22Rv1 (cell line): ENCODE measurements at regions not wholly inside any gene's neighbourhood (a gene's known extent, or its start where the extent isn't known, plus 50 kb on each side); places are given as distances from the start of the nearest gene placed in this dataset.

Source experiments
- H3K27ac ChIP-seq: fragments of 450-650 bp; 2 replicates; pipeline ENCODE4 v1.5.1; 2017
- ZFX ChIP-seq: fragments of 450-650 bp; IDR thresholded peaks from 2 replicates; pipeline ENCODE4 v1.6.1; 2017; ENCODE audit warnings: antibody characterized with exemption, borderline replicate concordance
- TF ChIP-seq, protein P1 (sequence below): fragments of 450-650 bp; IDR thresholded peaks from 2 replicates; pipeline ENCODE4 v1.5.1; 2017; ENCODE audit warnings: mild to moderate bottlenecking

DNA sequence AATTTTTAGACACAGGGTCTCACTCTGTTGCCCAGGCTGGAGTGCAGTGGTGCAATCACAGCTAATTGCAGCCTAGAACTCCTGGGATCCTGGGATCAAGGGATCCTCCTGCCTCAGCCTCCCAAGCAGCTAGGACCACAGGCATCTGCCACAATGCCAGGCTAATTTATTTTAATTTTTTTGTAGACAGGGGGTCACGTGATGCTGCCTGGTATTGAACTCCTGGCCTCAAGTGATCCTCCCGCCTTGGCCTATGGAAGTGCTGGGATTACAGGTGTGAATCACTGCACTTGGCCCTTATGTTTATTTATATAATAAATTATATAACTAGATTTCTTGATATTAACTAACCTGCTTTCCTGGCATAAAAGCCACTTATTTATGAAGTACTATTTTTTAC lies 1081.7 kb upstream of the FANCL start:
- TF ChIP-seq ZFX: no peak
- TF ChIP-seq, protein P1, sequence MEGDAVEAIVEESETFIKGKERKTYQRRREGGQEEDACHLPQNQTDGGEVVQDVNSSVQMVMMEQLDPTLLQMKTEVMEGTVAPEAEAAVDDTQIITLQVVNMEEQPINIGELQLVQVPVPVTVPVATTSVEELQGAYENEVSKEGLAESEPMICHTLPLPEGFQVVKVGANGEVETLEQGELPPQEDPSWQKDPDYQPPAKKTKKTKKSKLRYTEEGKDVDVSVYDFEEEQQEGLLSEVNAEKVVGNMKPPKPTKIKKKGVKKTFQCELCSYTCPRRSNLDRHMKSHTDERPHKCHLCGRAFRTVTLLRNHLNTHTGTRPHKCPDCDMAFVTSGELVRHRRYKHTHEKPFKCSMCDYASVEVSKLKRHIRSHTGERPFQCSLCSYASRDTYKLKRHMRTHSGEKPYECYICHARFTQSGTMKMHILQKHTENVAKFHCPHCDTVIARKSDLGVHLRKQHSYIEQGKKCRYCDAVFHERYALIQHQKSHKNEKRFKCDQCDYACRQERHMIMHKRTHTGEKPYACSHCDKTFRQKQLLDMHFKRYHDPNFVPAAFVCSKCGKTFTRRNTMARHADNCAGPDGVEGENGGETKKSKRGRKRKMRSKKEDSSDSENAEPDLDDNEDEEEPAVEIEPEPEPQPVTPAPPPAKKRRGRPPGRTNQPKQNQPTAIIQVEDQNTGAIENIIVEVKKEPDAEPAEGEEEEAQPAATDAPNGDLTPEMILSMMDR: no peak
- no peak overlapping the region for H3K27ac ChIP-seq

GRCh38 chr2:59322005-59322404 lies 1080.9 kb upstream of the FANCL start:
- H3K27ac ChIP-seq: no peak overlapping the region
- TF ChIP-seq, protein P1: no peak
- TF ChIP-seq ZFX: no peak

GRCh38 chr2:59314031-59314766 lies 1073.1 kb upstream of the FANCL start:
- TF ChIP-seq ZFX: no peak
- TF ChIP-seq, protein P1: no peak
- H3K27ac ChIP-seq: no peak overlapping the region

GRCh38 chr2:59312967-59313940 lies 1072.1 kb upstream of the FANCL start:
- H3K27ac ChIP-seq: no peak overlapping the region
- TF ChIP-seq, protein P1: no peak
- TF ChIP-seq ZFX: no peak

DNA sequence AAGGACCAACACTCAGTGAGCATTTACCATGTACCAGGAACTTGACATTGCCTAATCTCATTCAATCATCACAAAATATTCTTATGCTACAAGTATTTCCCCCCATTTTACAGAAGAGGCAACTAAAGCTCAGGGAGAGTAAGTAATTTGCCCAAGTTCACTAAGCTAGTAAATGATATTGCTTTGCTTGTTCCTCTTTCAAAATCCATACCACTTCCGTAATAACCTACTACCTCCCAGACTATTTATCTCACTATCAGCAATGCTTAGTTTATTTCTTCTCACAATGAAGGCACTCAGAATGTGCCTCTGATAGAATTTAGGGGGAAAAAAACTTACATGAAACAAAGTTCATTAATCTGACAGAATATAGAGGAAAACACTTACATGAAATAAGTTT lies 1070.9 kb upstream of the FANCL start:
- TF ChIP-seq ZFX: no peak
- TF ChIP-seq, protein P1: no peak
- no peak overlapping the region for H3K27ac ChIP-seq

- no peak for TF ChIP-seq ZFX
- TF ChIP-seq, protein P1: no peak
- H3K27ac ChIP-seq: no peak overlapping the region
Measured at GRCh38 chr2:59308108-59308507, 1067.0 kb upstream of the FANCL start.

DNA sequence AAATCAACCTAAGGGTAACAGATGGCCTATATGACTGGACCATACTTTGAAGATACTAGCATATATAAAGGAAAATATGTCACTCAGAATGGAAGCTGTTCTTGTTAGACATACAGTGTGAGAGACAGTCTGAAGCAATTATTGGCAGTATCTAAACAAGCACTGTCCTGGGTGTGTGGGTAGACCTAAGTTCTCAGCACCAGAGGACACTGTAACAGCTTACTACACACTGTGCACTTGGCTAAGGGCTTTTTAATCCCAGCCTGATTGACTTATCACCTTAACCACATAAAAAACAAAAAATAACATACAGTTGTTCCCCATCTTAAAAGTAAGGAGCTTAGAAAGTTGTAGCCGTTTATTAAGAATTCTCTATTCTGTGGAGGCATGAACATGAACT lies 1066.1 kb upstream of the FANCL start:
- TF ChIP-seq, protein P1: no peak
- no peak for TF ChIP-seq ZFX
- H3K27ac ChIP-seq: no peak overlapping the region
